A673 (cell line): ENCODE measurements at regions not wholly inside any gene's neighbourhood (a gene's known extent, or its start where the extent isn't known, plus 50 kb on each side); places are given as distances from the start of the nearest gene placed in this dataset.

Experiments
- EZH2 ChIP-seq: fragments of 200-600 bp; sonication (generic); IDR thresholded peaks from 2 replicates; pipeline ENCODE4 v1.6.1; 2017; ENCODE audit warnings: borderline replicate concordance, low read depth, mild to moderate bottlenecking, mixed read lengths, antibody characterized with exemption, low read length; ENCODE audit not compliant: poor library complexity, severe bottlenecking
- TF ChIP-seq, protein P1 (sequence below): fragments of 300-800, 200-600 bp; sonication (generic); conservative IDR thresholded peaks from 2 replicates; pipeline ENCODE4 v1.5.1; 2017; ENCODE audit warnings: low read depth, mild to moderate bottlenecking, antibody characterized with exemption, low read length, moderate library complexity, mixed read lengths

- TF ChIP-seq, protein P1, sequence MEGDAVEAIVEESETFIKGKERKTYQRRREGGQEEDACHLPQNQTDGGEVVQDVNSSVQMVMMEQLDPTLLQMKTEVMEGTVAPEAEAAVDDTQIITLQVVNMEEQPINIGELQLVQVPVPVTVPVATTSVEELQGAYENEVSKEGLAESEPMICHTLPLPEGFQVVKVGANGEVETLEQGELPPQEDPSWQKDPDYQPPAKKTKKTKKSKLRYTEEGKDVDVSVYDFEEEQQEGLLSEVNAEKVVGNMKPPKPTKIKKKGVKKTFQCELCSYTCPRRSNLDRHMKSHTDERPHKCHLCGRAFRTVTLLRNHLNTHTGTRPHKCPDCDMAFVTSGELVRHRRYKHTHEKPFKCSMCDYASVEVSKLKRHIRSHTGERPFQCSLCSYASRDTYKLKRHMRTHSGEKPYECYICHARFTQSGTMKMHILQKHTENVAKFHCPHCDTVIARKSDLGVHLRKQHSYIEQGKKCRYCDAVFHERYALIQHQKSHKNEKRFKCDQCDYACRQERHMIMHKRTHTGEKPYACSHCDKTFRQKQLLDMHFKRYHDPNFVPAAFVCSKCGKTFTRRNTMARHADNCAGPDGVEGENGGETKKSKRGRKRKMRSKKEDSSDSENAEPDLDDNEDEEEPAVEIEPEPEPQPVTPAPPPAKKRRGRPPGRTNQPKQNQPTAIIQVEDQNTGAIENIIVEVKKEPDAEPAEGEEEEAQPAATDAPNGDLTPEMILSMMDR: no peak
- TF ChIP-seq EZH2: no peak
These were observed 57.9 kb upstream of the PHACTR2 start for GRCh38 chr6:143619824-143620401.
